HepG2 (cell line): ENCODE measurements at regions not wholly inside any gene's neighbourhood (a gene's known extent, or its start where the extent isn't known, plus 50 kb on each side); places are given as distances from the start of the nearest gene placed in this dataset.

Experiments
- ATAC-seq: fragments of 200-7000 bp; cut with Tn5 transposase; 3 replicates; pipeline ENCODE4 v1.9.1; 2020; ENCODE audit warnings: mild to moderate bottlenecking, moderate library complexity
- BruUV-seq: library from RNA; stranded (reverse); fragments of 400-500 nt; replicated peaks from 2 replicates; lab custom pipeline; 2021; lab: Mats Ljungman, UMichigan
- CTCF ChIA-PET: fragments of 300-600 bp; formaldehyde crosslinking; extraction: SDS; loops from one replicate; lab custom pipeline; 2021; ENCODE audit warnings: low total read pairs, inconsistent platforms, low intra/inter-chr PET ratio; lab: Yijun Ruan, JAX
- POLR2A ChIA-PET: fragments of 350-600 bp; sonication (Branson Sonifier 250); formaldehyde crosslinking; loops from one replicate; lab custom pipeline; 2020; ENCODE audit warnings: antibody characterized with exemption, inconsistent platforms; lab: Yijun Ruan, JAX
- DNase-seq: peaks from one replicate; pipeline ENCODE4 v3.0.0-alpha.2; 2015; ENCODE audit warnings: low spot score
- FAIRE-seq: peaks from 3 replicates; lab custom pipeline; 2011; peaks lifted over from hg19 to GRCh38; lab: Jason Lieb, UNC
- H2AFZ ChIP-seq: one replicate; pipeline ENCODE4 v1.6.1; 2011; ENCODE audit warnings: low read length, inconsistent platforms
- H3K27ac ChIP-seq: fragments of 300-600 bp; 3 replicates; pipeline ENCODE4 v1.8.0; 2011; ENCODE audit warnings: mixed run types, mild to moderate bottlenecking, mixed read lengths, low read length, inconsistent platforms; ENCODE audit not compliant: insufficient read depth; ENCODE audit errors: extremely low read length
- H3K27me3 ChIP-seq, 2 experiments: fragments of 200-600 bp in 1 of 2; 2 replicates in 1 of 2; 3 replicates in 1 of 2; pipeline versions ENCODE4 v1.6.0 to v1.8.0; 2011; ENCODE audit warnings: low read length in 2 of 2, mild to moderate bottlenecking in 2 of 2, moderate library complexity in 2 of 2, inconsistent platforms in 1 of 2; ENCODE audit not compliant: insufficient read depth in 2 of 2, control insufficient read depth in 1 of 2
- H3K36me3 ChIP-seq, 2 experiments: fragments of 200-600 bp in 1 of 2; replicated peaks in 1 of 2; 2 replicates in 1 of 2; 3 replicates in 1 of 2; pipeline versions ENCODE4 v1.5.1 to v1.8.0; 2011; ENCODE audit warnings: low read length in 2 of 2, inconsistent platforms in 1 of 2; ENCODE audit not compliant: insufficient read depth in 2 of 2, control insufficient read depth in 1 of 2
- H3K4me1 ChIP-seq: 2 replicates; pipeline ENCODE4 v1.5.1; 2012; ENCODE audit warnings: low read length, inconsistent platforms; ENCODE audit not compliant: insufficient read depth
- H3K4me2 ChIP-seq: 2 replicates; pipeline ENCODE4 v1.6.0; 2011; ENCODE audit warnings: low read depth, low read length, inconsistent platforms
- H3K4me3 ChIP-seq, 3 experiments: fragments of 200-600 bp in 1 of 3; sonication (generic), shearing (Covaris generic) in 1 of 3; replicated peaks in 1 of 3; 2 replicates each; pipeline ENCODE4 v1.5.1; 2011 to 2016; ENCODE audit warnings: low read length in 3 of 3, inconsistent platforms in 2 of 3, low read depth in 2 of 3, mild to moderate bottlenecking in 2 of 3, control low read depth in 1 of 3, mixed read lengths in 1 of 3; ENCODE audit not compliant: insufficient read depth in 1 of 3
- H3K79me2 ChIP-seq: one replicate; pipeline ENCODE4 v1.6.1; 2011; ENCODE audit warnings: low read length, inconsistent platforms; ENCODE audit not compliant: insufficient read depth
- H3K9ac ChIP-seq: 2 replicates; pipeline ENCODE4 v1.6.0; 2011; ENCODE audit warnings: mild to moderate bottlenecking, low read depth, low read length, inconsistent platforms; ENCODE audit not compliant: insufficient read depth
- H3K9me3 ChIP-seq: 2 replicates; pipeline ENCODE4 v1.5.1; 2012; ENCODE audit warnings: mild to moderate bottlenecking, low read length
- H4K20me1 ChIP-seq: 2 replicates; pipeline ENCODE4 v1.6.0; 2011; ENCODE audit warnings: inconsistent platforms, mild to moderate bottlenecking, low read length, moderate library complexity; ENCODE audit not compliant: insufficient read depth
- AGO1 ChIP-seq: fragments of 200-400 bp; formaldehyde crosslinking; IDR thresholded peaks from 2 replicates; pipeline ENCODE4 v1.6.1; 2017; ENCODE audit warnings: mild to moderate bottlenecking, low read depth, low read length, moderate library complexity; ENCODE audit not compliant: poor library complexity, severe bottlenecking
- AHDC1 ChIP-seq: sonication (generic); formaldehyde crosslinking; IDR thresholded peaks from 2 replicates; pipeline ENCODE4 v1.5.1; 2020; ENCODE audit warnings: mild to moderate bottlenecking, missing genetic modification reagents, borderline replicate concordance
- CENPX ChIP-seq: sonication (generic); formaldehyde crosslinking; IDR thresholded peaks from 2 replicates; pipeline ENCODE4 v1.9.0; 2021; ENCODE audit warnings: mild to moderate bottlenecking, missing genetic modification reagents, moderate library complexity
- DMAP1 ChIP-seq: IDR thresholded peaks from 2 replicates; pipeline ENCODE4 v1.6.1; 2016
- GFI1 ChIP-seq: sonication (generic); formaldehyde crosslinking; IDR thresholded peaks from 2 replicates; pipeline ENCODE4 v1.5.0; 2020; ENCODE audit warnings: missing genetic modification reagents, mild to moderate bottlenecking, borderline replicate concordance
- KDM5B ChIP-seq: sonication (generic); formaldehyde crosslinking; IDR thresholded peaks from 2 replicates; pipeline ENCODE4 v1.4.0; 2020; ENCODE audit warnings: missing genetic modification reagents, mild to moderate bottlenecking, borderline replicate concordance
- POLR2AphosphoS5 ChIP-seq: IDR thresholded peaks from 2 replicates; pipeline ENCODE4 v1.6.1; 2012; ENCODE audit warnings: low read depth, low read length
- RNF2 ChIP-seq: fragments of 450-650 bp; conservative IDR thresholded peaks from 2 replicates; pipeline ENCODE4 v1.6.1; 2016; ENCODE audit warnings: low read depth
- SOX6 ChIP-seq, 2 experiments: fragments of 450-650 bp in 1 of 2; sonication (generic) in 1 of 2; formaldehyde crosslinking in 1 of 2; IDR thresholded peaks; 2 replicates each; pipeline versions ENCODE4 v1.4.0 to v1.6.1; 2017 to 2020; ENCODE audit warnings: antibody characterized with exemption in 1 of 2, mild to moderate bottlenecking in 1 of 2, missing genetic modification reagents in 1 of 2
- TP53 ChIP-seq: sonication (generic); formaldehyde crosslinking; conservative IDR thresholded peaks from 2 replicates; pipeline ENCODE4 v1.4.0; 2020; ENCODE audit warnings: missing genetic modification reagents
- ZBTB43 ChIP-seq: sonication (generic); formaldehyde crosslinking; conservative IDR thresholded peaks from 2 replicates; pipeline ENCODE4 v1.4.0; 2020; ENCODE audit warnings: missing genetic modification reagents
- ZMYM3 ChIP-seq: sonication (generic); formaldehyde crosslinking; IDR thresholded peaks from 2 replicates; pipeline ENCODE4 v1.5.1; 2020; ENCODE audit warnings: mild to moderate bottlenecking, missing genetic modification reagents
- ZNF644 ChIP-seq: IDR thresholded peaks from 2 replicates; pipeline ENCODE4 v1.6.1; 2016; ENCODE audit warnings: low read depth
- WGBS: methylation state at CpG from one replicate; pipeline ENCODE4 v1.1.6; 2017; ENCODE audit warnings: low lambda C conversion rate; 5-methylcytosine and 5-hydroxymethylcytosine counted together
- in situ Hi-C: cut with HindIII; loops from 2 replicates; pipeline ENCODE4 v1.10.0; 2017; ENCODE audit warnings: low pct_unique_long_range_greater_than_20kb; ENCODE audit not compliant: extremely low pct_ligation_motif_present
- intact Hi-C: fragments of 100-400 bp; cut with micrococcal nuclease; formaldehyde crosslinking; loops from one replicate; pipeline ENCODE4 v1.10.0; 2022; ENCODE audit not compliant: unreplicated experiment

DNA sequence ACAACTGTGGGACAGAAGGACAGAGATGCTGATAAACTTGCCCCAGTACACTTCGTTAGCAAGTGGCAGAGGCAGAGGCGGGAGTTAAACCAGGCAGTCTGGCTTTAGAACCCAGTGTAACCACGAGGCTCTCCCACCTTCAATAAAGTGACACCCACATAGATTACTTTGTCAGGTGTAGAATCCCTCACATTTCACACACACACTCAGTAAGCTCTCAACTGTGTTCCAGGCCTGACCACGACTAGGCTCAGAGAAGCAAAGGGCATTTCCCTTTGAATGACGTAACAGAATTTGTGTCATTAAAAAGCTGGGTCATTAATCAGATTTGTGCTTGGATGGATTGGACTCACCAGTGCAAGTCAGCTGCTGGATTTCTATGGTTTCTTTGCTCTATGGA is 118.3 kb upstream of the RCN1 start:
- H3K27ac ChIP-seq, result no peak overlapping the region
- WGBS, result 43% methylated on average over 5 of the region's 5 CpGs
- FAIRE-seq (no peak), ATAC-seq (no peak), DNase-seq (no peak)
- ChIA-PET POLR2A (no interaction called here), CTCF (no interaction called here)
- no peak overlapping the region for H3K9ac ChIP-seq
- in situ Hi-C loops (loop anchor here (25.0 kb wide), 1 partner anchor 735 kb away; no protein-coding TSS in a partner anchor), intact Hi-C loops (no loop called here)
- no peaks in the 10 kb centered on the region for H3K4me1 ChIP-seq
- H2AFZ ChIP-seq, result no peak overlapping the region
- BruUV-seq, result no TSS peak
- H3K4me3 ChIP-seq, result no peak overlapping the region
- no peaks in the 10 kb centered on the region for H3K9me3 ChIP-seq
- H3K27me3 ChIP-seq, result peaks cover 0 to 16% of the 10 kb centered on the region in 2 experiments; a peak in 1 of 5 replicates
- H3K36me3 ChIP-seq, result no peaks in the 10 kb centered on the region
- TF ChIP-seq AGO1 (no peak), POLR2AphosphoS5 (no peak), KDM5B (CRISPR knock-in tag) (no peak)
- H4K20me1 ChIP-seq, result no peaks in the 10 kb centered on the region
- H3K4me2 ChIP-seq, result no peak overlapping the region
- no peaks in the 10 kb centered on the region for H3K79me2 ChIP-seq

- ATAC-seq (no peak), FAIRE-seq (no peak), DNase-seq (no peak)
- POLR2A ChIA-PET, result no interaction called here
- Histone ChIP-seq H3K4me3 (no peak overlapping the region), H3K79me2 (no peaks in the 10 kb centered on the region), H3K4me2 (no peak overlapping the region), H3K9me3 (no peaks in the 10 kb centered on the region), H3K9ac (no peak overlapping the region), H3K27ac (no peak overlapping the region), H3K4me1 (no peaks in the 10 kb centered on the region), H2AFZ (no peak overlapping the region), H3K27me3 (peaks cover 0 to 21% of the 10 kb centered on the region in 2 experiments; a peak in 1 of 5 replicates), H4K20me1 (no peaks in the 10 kb centered on the region), H3K36me3 (no peaks in the 10 kb centered on the region)
- intact Hi-C loops (no loop called here), in situ Hi-C loops (loop anchor here (25.0 kb wide), 1 partner anchor 732 kb away; no protein-coding TSS in a partner anchor)
- no TSS peak for BruUV-seq
- CTCF ChIA-PET, result no interaction called here
- 51% methylated on average over 6 of the region's 6 CpGs for WGBS
- TF ChIP-seq RNF2 (no peak), AHDC1 (CRISPR knock-in tag) (no peak), ZNF644 (CRISPR knock-in tag) (no peak), CENPX (CRISPR knock-in tag) (no peak), POLR2AphosphoS5 (no peak), ZBTB43 (CRISPR knock-in tag) (no peak), DMAP1 (CRISPR knock-in tag) (no peak), SOX6 (IDR thresholded peaks at IDR 0.05) (no peak), SOX6 (CRISPR knock-in tag; IDR thresholded peaks at IDR 0.05) (no peak), TP53 (CRISPR knock-in tag) (no peak), GFI1 (CRISPR knock-in tag) (no peak), ZMYM3 (no peak)
Measured at GRCh38 chr11:31969359-31969702, 121.5 kb upstream of the RCN1 start.
